ENCODE measurements at regions not wholly inside any gene's neighbourhood (a gene's known extent, or its start where the extent isn't known, plus 50 kb on each side); places are given as distances from the start of the nearest gene placed in this dataset.

- Histone ChIP-seq H3K9me3 (ENCODE audit: control insufficient read depth, insufficient read depth, low read depth, low read length) (no peaks in the 10 kb centered on the region), H3K27ac (ENCODE audit: insufficient read depth, low read length) (no peak overlapping the region), H2AFZ (ENCODE audit: low read length) (no peak overlapping the region), H3K4me2 (ENCODE audit: extremely low read depth, insufficient read depth, low read length) (no peak overlapping the region), H3K9ac (ENCODE audit: insufficient read depth, low read length) (no peak overlapping the region), H3K4me3 (replicated peaks in 1 of 4; ENCODE audit: control extremely low read depth in 1 of 4, insufficient read depth in 1 of 4, low read depth in 3 of 4, low read length in 4 of 4) (no peak overlapping the region), H3K4me1 (ENCODE audit: control insufficient read depth, extremely low read depth, insufficient read depth, low read length) (no peaks in the 10 kb centered on the region), H3K27me3 (ENCODE audit: control insufficient read depth, insufficient read depth, low read length) (no peaks in the 10 kb centered on the region), H3K79me2 (ENCODE audit: control insufficient read depth, insufficient read depth, low read length) (no peaks in the 10 kb centered on the region), H3K36me3 (ENCODE audit: control insufficient read depth, insufficient read depth, low read length) (no peaks in the 10 kb centered on the region), H4K20me1 (ENCODE audit: control insufficient read depth, extremely low read depth, insufficient read depth, low read length) (no peaks in the 10 kb centered on the region)
- TF ChIP-seq CTCF (conservative IDR thresholded peaks at IDR 0.05 in 1 of 2, IDR thresholded peaks at IDR 0.05 in 1 of 2; ENCODE audit: low read depth in 1 of 2, low read length in 2 of 2): no peak
- TF ChIP-seq EZH2 (IDR thresholded peaks at IDR 0.05; ENCODE audit: low read length, missing control alignments): no peak
- no peak for DNase-seq (ENCODE audit: low read depth in 2 of 2)
Measured at GRCh38 chr13:71962735-71963134, 95.7 kb upstream of the DACH1 start.

GRCh38 chr13:71962126-71962525, 95.1 kb upstream of the DACH1 start:
- H3K4me1 ChIP-seq (ENCODE audit: control insufficient read depth, extremely low read depth, insufficient read depth, low read length): no peaks in the 10 kb centered on the region
- no peak overlapping the region for H3K9ac ChIP-seq (ENCODE audit: insufficient read depth, low read length)
- H3K79me2 ChIP-seq (ENCODE audit: control insufficient read depth, insufficient read depth, low read length): no peaks in the 10 kb centered on the region
- no peaks in the 10 kb centered on the region for H3K36me3 ChIP-seq (ENCODE audit: control insufficient read depth, insufficient read depth, low read length)
- H2AFZ ChIP-seq (ENCODE audit: low read length): no peak overlapping the region
- TF ChIP-seq CTCF (conservative IDR thresholded peaks at IDR 0.05 in 1 of 2, IDR thresholded peaks at IDR 0.05 in 1 of 2; ENCODE audit: low read depth in 1 of 2, low read length in 2 of 2) (no peak), EZH2 (IDR thresholded peaks at IDR 0.05; ENCODE audit: low read length, missing control alignments) (no peak)
- H3K27me3 ChIP-seq (ENCODE audit: control insufficient read depth, insufficient read depth, low read length): no peaks in the 10 kb centered on the region
- no peak for DNase-seq (ENCODE audit: low read depth in 2 of 2)
- no peak overlapping the region for H3K4me3 ChIP-seq (replicated peaks in 1 of 4; ENCODE audit: control extremely low read depth in 1 of 4, insufficient read depth in 1 of 4, low read depth in 3 of 4, low read length in 4 of 4)
- no peak overlapping the region for H3K27ac ChIP-seq (ENCODE audit: insufficient read depth, low read length)
- no peaks in the 10 kb centered on the region for H3K9me3 ChIP-seq (ENCODE audit: control insufficient read depth, insufficient read depth, low read depth, low read length)
- no peaks in the 10 kb centered on the region for H4K20me1 ChIP-seq (ENCODE audit: control insufficient read depth, extremely low read depth, insufficient read depth, low read length)
- no peak overlapping the region for H3K4me2 ChIP-seq (ENCODE audit: extremely low read depth, insufficient read depth, low read length)

GRCh38 chr13:71949441-71949840, 82.4 kb upstream of the DACH1 start:
- no peaks in the 10 kb centered on the region for H3K79me2 ChIP-seq (ENCODE audit: control insufficient read depth, insufficient read depth, low read length)
- no peak overlapping the region for H3K4me3 ChIP-seq (replicated peaks in 1 of 4; ENCODE audit: control extremely low read depth in 1 of 4, insufficient read depth in 1 of 4, low read depth in 3 of 4, low read length in 4 of 4)
- no peak overlapping the region for H3K9ac ChIP-seq (ENCODE audit: insufficient read depth, low read length)
- H3K4me2 ChIP-seq (ENCODE audit: extremely low read depth, insufficient read depth, low read length): no peak overlapping the region
- TF ChIP-seq CTCF (conservative IDR thresholded peaks at IDR 0.05 in 1 of 2, IDR thresholded peaks at IDR 0.05 in 1 of 2; ENCODE audit: low read depth in 1 of 2, low read length in 2 of 2): no peak
- no peak for TF ChIP-seq EZH2 (IDR thresholded peaks at IDR 0.05; ENCODE audit: low read length, missing control alignments)
- no peak overlapping the region for H2AFZ ChIP-seq (ENCODE audit: low read length)
- H4K20me1 ChIP-seq (ENCODE audit: control insufficient read depth, extremely low read depth, insufficient read depth, low read length): no peaks in the 10 kb centered on the region
- no peaks in the 10 kb centered on the region for H3K27me3 ChIP-seq (ENCODE audit: control insufficient read depth, insufficient read depth, low read length)
- H3K4me1 ChIP-seq (ENCODE audit: control insufficient read depth, extremely low read depth, insufficient read depth, low read length): no peaks in the 10 kb centered on the region
- no peak overlapping the region for H3K27ac ChIP-seq (ENCODE audit: insufficient read depth, low read length)
- H3K9me3 ChIP-seq (ENCODE audit: control insufficient read depth, insufficient read depth, low read depth, low read length): no peaks in the 10 kb centered on the region
- no peaks in the 10 kb centered on the region for H3K36me3 ChIP-seq (ENCODE audit: control insufficient read depth, insufficient read depth, low read length)
- no peak for DNase-seq (ENCODE audit: low read depth in 2 of 2)

Data from fibroblast of lung (primary cell).